HCT116 (cell line): ENCODE measurements at regions not wholly inside any gene's neighbourhood (a gene's known extent, or its start where the extent isn't known, plus 50 kb on each side); places are given as distances from the start of the nearest gene placed in this dataset.

Experiments
- CEBPB ChIP-seq: IDR thresholded peaks from 2 replicates; pipeline ENCODE4 v1.6.1; 2012; ENCODE audit warnings: low read depth
- CTCF ChIP-seq, 3 experiments: fragments of 200-600 bp in 1 of 3; sonication (generic) in 1 of 3; IDR thresholded peaks in 2 of 3; conservative IDR thresholded peaks in 1 of 3; 2 replicates each; pipeline ENCODE4 v1.5.1; 2012 to 2017; ENCODE audit warnings: low read depth in 2 of 3, low read length in 2 of 3, antibody characterized with exemption in 1 of 3, borderline replicate concordance in 1 of 3, control low read depth in 1 of 3, mild to moderate bottlenecking in 1 of 3, mixed read lengths in 1 of 3, mixed run types in 1 of 3, moderate library complexity in 1 of 3; ENCODE audit not compliant: insufficient read depth in 1 of 3
- EZH2 ChIP-seq: fragments of 200-600 bp; sonication (generic); IDR thresholded peaks from 2 replicates; pipeline ENCODE4 v1.6.1; 2017; ENCODE audit warnings: antibody characterized with exemption, mixed run types
- EZH2phosphoT487 ChIP-seq: fragments of 200-600 bp; IDR thresholded peaks from 2 replicates; pipeline ENCODE4 v1.6.1; 2018; ENCODE audit warnings: antibody characterized with exemption, borderline replicate concordance
- MAX ChIP-seq: IDR thresholded peaks from 2 replicates; pipeline ENCODE4 v1.6.1; 2012
- POLR2A ChIP-seq: IDR thresholded peaks from 2 replicates; pipeline ENCODE4 v1.7.0; 2011; ENCODE audit warnings: borderline replicate concordance; ENCODE audit not compliant: insufficient read depth, insufficient read length; ENCODE audit errors: extremely low read depth
- POLR2AphosphoS5 ChIP-seq: IDR thresholded peaks from 2 replicates; pipeline ENCODE4 v1.6.1; 2011; ENCODE audit warnings: mild to moderate bottlenecking, low read depth, low read length, moderate library complexity
- REST ChIP-seq: IDR thresholded peaks from 2 replicates; pipeline ENCODE4 v1.6.1; 2012; ENCODE audit warnings: low read depth
- SIN3A ChIP-seq: IDR thresholded peaks from 2 replicates; pipeline ENCODE4 v1.6.1; 2012; ENCODE audit warnings: low read depth
- SP1 ChIP-seq: IDR thresholded peaks from 2 replicates; pipeline ENCODE4 v1.6.1; 2012; ENCODE audit warnings: low read depth
- YY1 ChIP-seq: IDR thresholded peaks from 2 replicates; pipeline ENCODE4 v1.6.1; 2011; ENCODE audit warnings: low read length, low read depth, moderate library complexity, mild to moderate bottlenecking; ENCODE audit not compliant: insufficient replicate concordance; ENCODE audit errors: extremely low read depth
- ZBTB33 ChIP-seq: IDR thresholded peaks from 2 replicates; pipeline ENCODE4 v1.6.1; 2011; ENCODE audit warnings: mild to moderate bottlenecking, low read length, moderate library complexity; ENCODE audit not compliant: insufficient replicate concordance; ENCODE audit errors: extremely low read depth
- ZNF274 ChIP-seq: fragments of 200-500 bp; sonication (Bioruptor generic); IDR thresholded peaks from 2 replicates; pipeline ENCODE4 v1.6.1; 2014; ENCODE audit warnings: mild to moderate bottlenecking, low read depth, low read length, inconsistent platforms

GRCh38 chr11:13851691-13852090 is 110.8 kb upstream of the SPON1 start:
- TF ChIP-seq CTCF (IDR thresholded peaks at IDR 0.05 in 2 of 3, conservative IDR thresholded peaks at IDR 0.05 in 1 of 3; ENCODE audit: borderline replicate concordance in 1 of 3, insufficient read depth in 1 of 3, low read depth in 2 of 3, low read length in 2 of 3) (no peak), EZH2 (no peak), POLR2AphosphoS5 (no peak), REST (no peak), ZNF274 (no peak), ZBTB33 (no peak), EZH2phosphoT487 (no peak), POLR2A (no peak), CEBPB (no peak), YY1 (no peak), MAX (no peak), SIN3A (no peak), SP1 (no peak)
